HAP-1 (cell line): ENCODE measurements at regions not wholly inside any gene's neighbourhood (a gene's known extent, or its start where the extent isn't known, plus 50 kb on each side); places are given as distances from the start of the nearest gene placed in this dataset.

Experiments
- DNase-seq, 2 experiments: peaks; one replicate each; pipeline ENCODE4 v3.0.0-alpha.2; 2016 to 2020; ENCODE audit warnings: low spot score in 2 of 2
- H3K27me3 ChIP-seq: fragments of 250-450 bp; sonication (Bioruptor Pico); 2 replicates; pipeline ENCODE4 v1.5.1; 2020; ENCODE audit warnings: low read depth, mild to moderate bottlenecking, moderate library complexity
- H3K36me3 ChIP-seq: fragments of 250-450 bp; sonication (Bioruptor Pico); replicated peaks from 2 replicates; pipeline ENCODE4 v1.5.1; 2020; ENCODE audit warnings: mild to moderate bottlenecking
- H3K4me1 ChIP-seq: fragments of 250-450 bp; sonication (Bioruptor Pico); 2 replicates; pipeline ENCODE4 v1.5.1; 2020; ENCODE audit warnings: mild to moderate bottlenecking
- H3K4me3 ChIP-seq: fragments of 250-450 bp; sonication (Bioruptor Pico); 2 replicates; pipeline ENCODE4 v1.5.1; 2020; ENCODE audit warnings: mild to moderate bottlenecking, moderate library complexity
- H3K9me3 ChIP-seq: fragments of 250-450 bp; sonication (Bioruptor Pico); 2 replicates; pipeline ENCODE4 v1.5.1; 2020; ENCODE audit warnings: mild to moderate bottlenecking, moderate library complexity
- in situ Hi-C: fragments of 300-500 bp; cut with MboI; formaldehyde crosslinking; loops from 3 replicates; pipeline ENCODE4 v1.14.3; 2020; ENCODE audit warnings: low sequenced_read_pairs, inconsistent platforms, mixed read lengths

- no peak for DNase-seq
- H3K27me3 ChIP-seq: no peaks in the 10 kb centered on the region
- no peak overlapping the region for H3K4me3 ChIP-seq
- H3K36me3 ChIP-seq: no peaks in the 10 kb centered on the region
- H3K4me1 ChIP-seq: no peaks in the 10 kb centered on the region
- no peaks in the 10 kb centered on the region for H3K9me3 ChIP-seq
- in situ Hi-C loops: no loop called here
Measured at GRCh38 chr12:114949058-114949820, 265.3 kb upstream of the TBX3 start.

- Histone ChIP-seq H3K4me3 (no peak overlapping the region), H3K27me3 (no peaks in the 10 kb centered on the region), H3K4me1 (no peaks in the 10 kb centered on the region), H3K36me3 (no peaks in the 10 kb centered on the region), H3K9me3 (no peaks in the 10 kb centered on the region)
- in situ Hi-C loops: no loop called here
- DNase-seq: no peak
Measured at GRCh38 chr12:114945351-114945750, 261.4 kb upstream of the TBX3 start.

GRCh38 chr12:114944736-114945135 lies 260.8 kb upstream of the TBX3 start:
- Histone ChIP-seq H3K9me3 (no peaks in the 10 kb centered on the region), H3K27me3 (no peaks in the 10 kb centered on the region), H3K4me1 (no peaks in the 10 kb centered on the region), H3K4me3 (no peak overlapping the region), H3K36me3 (no peaks in the 10 kb centered on the region)
- in situ Hi-C loops: no loop called here
- DNase-seq: no peak

DNA sequence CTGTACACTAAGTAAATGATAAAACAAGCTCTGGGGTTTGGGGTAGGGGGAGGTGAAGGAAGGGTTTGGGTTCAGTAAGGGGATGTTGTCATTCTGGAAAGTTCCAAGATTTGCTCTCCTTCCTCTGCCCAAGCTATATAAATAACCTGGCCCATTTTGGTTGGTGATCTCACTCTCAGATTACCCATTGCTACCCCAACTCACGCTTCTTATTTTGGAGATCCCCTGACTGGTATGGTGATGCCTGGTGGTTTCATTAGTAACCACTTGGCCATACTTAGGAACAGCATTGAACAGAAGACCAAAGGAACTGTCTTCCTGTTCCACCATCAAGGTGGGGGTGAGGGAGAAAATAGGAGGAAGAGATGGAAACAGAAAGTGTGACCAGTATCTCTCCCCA lies 259.6 kb upstream of the TBX3 start:
- in situ Hi-C loops: no loop called here
- Histone ChIP-seq H3K4me1 (no peaks in the 10 kb centered on the region), H3K4me3 (no peak overlapping the region), H3K9me3 (no peaks in the 10 kb centered on the region), H3K27me3 (no peaks in the 10 kb centered on the region), H3K36me3 (no peaks in the 10 kb centered on the region)
- DNase-seq: no peak

GRCh38 chr12:114938487-114939210 lies 254.7 kb upstream of the TBX3 start:
- no peaks in the 10 kb centered on the region for H3K9me3 ChIP-seq
- H3K4me3 ChIP-seq: no peak overlapping the region

GRCh38 chr12:114936148-114937079 lies 252.4 kb upstream of the TBX3 start:
- in situ Hi-C loops: no loop called here
- Histone ChIP-seq H3K27me3 (no peaks in the 10 kb centered on the region), H3K9me3 (no peaks in the 10 kb centered on the region), H3K36me3 (no peaks in the 10 kb centered on the region), H3K4me1 (no peaks in the 10 kb centered on the region), H3K4me3 (no peak overlapping the region)
- DNase-seq: no peak

More at GRCh38 chr12:114938487-114939210, 254.7 kb upstream of the TBX3 start:
- Histone ChIP-seq H3K4me1 (no peaks in the 10 kb centered on the region), H3K27me3 (no peaks in the 10 kb centered on the region), H3K36me3 (no peaks in the 10 kb centered on the region)
- in situ Hi-C loops: no loop called here
- no peak for DNase-seq

- Histone ChIP-seq H3K4me3 (no peak overlapping the region), H3K9me3 (no peaks in the 10 kb centered on the region), H3K27me3 (no peaks in the 10 kb centered on the region), H3K36me3 (no peaks in the 10 kb centered on the region), H3K4me1 (no peaks in the 10 kb centered on the region)
- in situ Hi-C loops: no loop called here
- DNase-seq: no peak
Measured at GRCh38 chr12:114935658-114936057, 251.7 kb upstream of the TBX3 start.

GRCh38 chr12:114933428-114934160 lies 249.6 kb upstream of the TBX3 start:
- Histone ChIP-seq H3K4me1 (no peaks in the 10 kb centered on the region), H3K4me3 (no peak overlapping the region), H3K9me3 (no peaks in the 10 kb centered on the region), H3K27me3 (no peaks in the 10 kb centered on the region), H3K36me3 (no peaks in the 10 kb centered on the region)
- DNase-seq: no peak
- in situ Hi-C loops: no loop called here

GRCh38 chr12:114932806-114933205 lies 248.8 kb upstream of the TBX3 start:
- in situ Hi-C loops: no loop called here
- DNase-seq: no peak
- no peaks in the 10 kb centered on the region for H3K27me3 ChIP-seq
- H3K36me3 ChIP-seq: no peaks in the 10 kb centered on the region
- H3K9me3 ChIP-seq: no peaks in the 10 kb centered on the region
- no peak overlapping the region for H3K4me3 ChIP-seq
- H3K4me1 ChIP-seq: no peaks in the 10 kb centered on the region

- in situ Hi-C loops: no loop called here
- no peak overlapping the region for H3K4me3 ChIP-seq
- no peaks in the 10 kb centered on the region for H3K4me1 ChIP-seq
- no peaks in the 10 kb centered on the region for H3K36me3 ChIP-seq
- no peaks in the 10 kb centered on the region for H3K9me3 ChIP-seq
- no peak for DNase-seq
- H3K27me3 ChIP-seq: no peaks in the 10 kb centered on the region
Measured at GRCh38 chr12:114931025-114931424, 247.1 kb upstream of the TBX3 start.

GRCh38 chr12:114926341-114926740 lies 242.4 kb upstream of the TBX3 start:
- in situ Hi-C loops: no loop called here
- DNase-seq: no peak
- Histone ChIP-seq H3K4me3 (no peak overlapping the region), H3K9me3 (no peaks in the 10 kb centered on the region), H3K27me3 (no peaks in the 10 kb centered on the region; the same call in 1 of the 2 replicates), H3K4me1 (no peaks in the 10 kb centered on the region), H3K36me3 (no peaks in the 10 kb centered on the region)

DNA sequence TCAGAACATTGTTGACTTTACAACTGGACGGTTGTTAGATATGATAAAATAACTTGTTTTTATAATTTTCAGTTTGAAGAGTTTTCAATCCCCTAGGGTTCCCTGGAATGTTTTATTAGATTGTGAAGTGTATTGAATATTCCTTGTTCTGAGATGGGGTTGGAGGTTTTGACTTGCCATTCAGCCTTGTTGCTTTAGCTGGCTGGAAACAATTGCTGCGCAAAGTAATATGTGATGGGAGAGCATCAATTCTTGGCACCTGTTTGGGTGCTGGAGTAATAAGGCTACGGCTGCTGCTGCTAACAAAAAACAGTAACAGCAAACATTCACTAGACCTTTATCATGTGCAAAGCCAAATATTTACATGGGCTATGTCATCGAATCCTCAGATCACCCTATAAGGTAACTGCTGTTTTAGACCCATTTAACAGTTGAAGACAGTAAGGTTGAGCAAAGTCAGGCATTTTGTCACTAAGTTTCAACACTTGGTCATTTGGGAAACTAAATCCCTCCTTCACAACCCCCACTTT lies 241.0 kb upstream of the TBX3 start:
- no peak overlapping the region for H3K4me3 ChIP-seq
- H3K36me3 ChIP-seq: no peaks in the 10 kb centered on the region
- in situ Hi-C loops: no loop called here
- H3K9me3 ChIP-seq: no peaks in the 10 kb centered on the region
- H3K4me1 ChIP-seq: no peaks in the 10 kb centered on the region
- H3K27me3 ChIP-seq: no peaks in the 10 kb centered on the region; the same call in 1 of the 2 replicates
- DNase-seq: no peak

DNA sequence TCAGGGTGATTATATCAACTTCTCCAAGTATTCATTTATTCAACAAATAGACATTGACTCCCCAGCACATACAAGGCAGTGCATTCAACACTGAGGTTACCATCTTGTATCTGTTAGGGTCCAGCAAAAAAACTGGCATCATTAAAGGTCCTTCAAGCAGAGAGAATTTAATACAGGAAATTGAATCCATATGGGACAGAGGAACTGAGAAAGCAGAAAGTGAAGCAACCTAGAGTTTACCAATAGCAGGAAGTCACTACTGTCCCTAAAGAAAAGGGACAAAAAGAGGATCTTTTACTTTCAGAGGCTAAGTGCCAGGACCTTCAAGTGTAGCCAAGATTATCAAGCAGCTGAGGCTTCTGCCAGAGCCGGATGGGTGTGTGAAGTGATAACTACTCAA lies 237.8 kb upstream of the TBX3 start:
- in situ Hi-C loops: no loop called here
- Histone ChIP-seq H3K4me3 (no peak overlapping the region), H3K4me1 (no peaks in the 10 kb centered on the region), H3K27me3 (no peaks in the 10 kb centered on the region; the same call in 1 of the 2 replicates), H3K9me3 (no peaks in the 10 kb centered on the region), H3K36me3 (no peaks in the 10 kb centered on the region)
- DNase-seq: no peak
